B cell (primary cell): ENCODE measurements at regions not wholly inside any gene's neighbourhood (a gene's known extent, or its start where the extent isn't known, plus 50 kb on each side); places are given as distances from the start of the nearest gene placed in this dataset.

Experiments
- ATAC-seq: fragments of 200-7000 bp; cut with Tn5 transposase; one replicate; pipeline ENCODE4 v1.10.0; 2021; ENCODE audit warnings: low read depth, mild to moderate bottlenecking, moderate number of reproducible peaks, moderate library complexity
- CTCF ChIA-PET: fragments of 350-600 bp; sonication (Branson Sonifier 250); formaldehyde crosslinking; loops from one replicate; lab custom pipeline; 2021; ENCODE audit warnings: antibody characterized with exemption, inconsistent platforms; lab: Charles Lee
- POLR2A ChIA-PET: fragments of 350-600 bp; sonication (Branson Sonifier 250); formaldehyde crosslinking; loops from one replicate; lab custom pipeline; 2021; ENCODE audit warnings: antibody characterized with exemption; lab: Charles Lee
- DNase-seq: peaks from one replicate; pipeline ENCODE4 v3.0.0; 2013
- H2AFZ ChIP-seq: 2 replicates; pipeline ENCODE4 v1.6.1; 2012; ENCODE audit warnings: mild to moderate bottlenecking, low read depth, low read length; ENCODE audit not compliant: insufficient read depth, poor library complexity, severe bottlenecking
- H3K27ac ChIP-seq, 2 donors: 1 replicate in 1 of 2; 2 replicates in 1 of 2; pipeline ENCODE4 v1.5.1; 2012 to 2013; ENCODE audit warnings: low read length in 2 of 2, mild to moderate bottlenecking in 2 of 2, moderate library complexity in 1 of 2
- H3K27me3 ChIP-seq, 4 experiments: fragments of 200-600 bp in 1 of 4; sonication (generic) in 1 of 4; replicated peaks in 1 of 4; 1 replicate in 2 of 4; 2 replicates in 2 of 4; pipeline versions ENCODE4 v1.6.1 to v1.7.0; 2013 to 2016; ENCODE audit warnings: low read length in 3 of 4, mild to moderate bottlenecking in 2 of 4, mixed read lengths in 1 of 4, moderate library complexity in 1 of 4; ENCODE audit not compliant: insufficient read depth in 4 of 4, control insufficient read depth in 3 of 4; ENCODE audit errors: control extremely low read depth in 1 of 4
- H3K36me3 ChIP-seq, 2 experiments: replicated peaks in 1 of 2; 1 replicate in 1 of 2; 2 replicates in 1 of 2; pipeline versions ENCODE4 v1.6.1 to v1.7.1; 2013; ENCODE audit warnings: low read length in 1 of 2; ENCODE audit not compliant: insufficient read depth in 2 of 2, control insufficient read depth in 1 of 2; ENCODE audit errors: control extremely low read depth in 1 of 2, extremely low read depth in 1 of 2
- H3K4me1 ChIP-seq, 2 donors: fragments of 200-600 bp in 1 of 2; sonication (generic) in 1 of 2; 1 replicate in 1 of 2; 2 replicates in 1 of 2; pipeline versions ENCODE4 v1.5.1 to v1.6.1; 2013 to 2017; ENCODE audit warnings: low read length in 2 of 2; ENCODE audit not compliant: control insufficient read depth in 2 of 2, insufficient read depth in 2 of 2
- H3K4me2 ChIP-seq: replicated peaks from 2 replicates; pipeline ENCODE3; 2012; ENCODE audit warnings: mild to moderate bottlenecking, low read depth, low read length; ENCODE audit not compliant: poor library complexity, severe bottlenecking
- H3K4me3 ChIP-seq, 5 experiments: fragments of 200-600 bp in 1 of 5; sonication (generic) in 1 of 5; 1 replicate in 3 of 5; 2 replicates in 2 of 5; pipeline versions ENCODE4 v1.5.1 to v1.7.0; 2011 to 2016; ENCODE audit warnings: low read length in 4 of 5, mild to moderate bottlenecking in 4 of 5, low read depth in 2 of 5, control low read depth in 1 of 5, moderate library complexity in 1 of 5; ENCODE audit not compliant: insufficient read depth in 1 of 5; ENCODE audit errors: control extremely low read depth in 1 of 5, extremely low read depth in 1 of 5
- H3K79me2 ChIP-seq: fragments of 200-600 bp; sonication (generic); one replicate; pipeline ENCODE4 v1.6.0; 2016; ENCODE audit warnings: low read length; ENCODE audit not compliant: control insufficient read depth, insufficient read depth
- H3K9ac ChIP-seq: fragments of 200-600 bp; sonication (generic); 2 replicates; pipeline ENCODE4 v1.6.1; 2017; ENCODE audit warnings: mild to moderate bottlenecking, low read length, moderate library complexity
- H3K9me3 ChIP-seq, 3 donors: one replicate each; pipeline versions ENCODE4 v1.6.1 to v1.7.1; 2013; ENCODE audit warnings: low read length in 2 of 3; ENCODE audit not compliant: control insufficient read depth in 2 of 3, insufficient read depth in 1 of 3; ENCODE audit errors: control extremely low read depth in 1 of 3
- H4K20me1 ChIP-seq: 2 replicates; pipeline ENCODE4 v1.6.0; 2012; ENCODE audit warnings: mild to moderate bottlenecking, low read length; ENCODE audit not compliant: insufficient read depth, control insufficient read depth, poor library complexity, severe bottlenecking
- H3K27ac Mint-ChIP-seq: one replicate; pipeline ENCODE4 v1.8.0; 2021; ENCODE audit warnings: mixed read lengths
- H3K27me3 Mint-ChIP-seq: one replicate; pipeline ENCODE4 v1.8.0; 2021; ENCODE audit warnings: mixed read lengths
- H3K4me1 Mint-ChIP-seq: one replicate; pipeline ENCODE4 v1.8.0; 2021; ENCODE audit warnings: mixed read lengths
- H3K4me3 Mint-ChIP-seq: one replicate; pipeline ENCODE4 v1.8.0; 2021; ENCODE audit warnings: mixed read lengths
- H3K9me3 Mint-ChIP-seq: one replicate; pipeline ENCODE4 v1.8.0; 2022; ENCODE audit warnings: mixed read lengths; ENCODE audit not compliant: insufficient read depth
- EZH2 ChIP-seq: IDR thresholded peaks from 2 replicates; pipeline ENCODE4 v1.6.1; 2012; ENCODE audit warnings: borderline replicate concordance, low read depth, mild to moderate bottlenecking, moderate library complexity, low read length; ENCODE audit not compliant: insufficient read depth, poor library complexity, severe bottlenecking
- WGBS: methylation state at CpG from one replicate; pipeline ENCODE4 v1.1.5; 2013; ENCODE audit warnings: missing lambda C conversion rate; ENCODE audit not compliant: insufficient coverage; 5-methylcytosine and 5-hydroxymethylcytosine counted together
- intact Hi-C: fragments of 100-400 bp; cut with micrococcal nuclease; formaldehyde crosslinking; loops from one replicate; pipeline ENCODE4 v1.10.0; 2022
- TF ChIP-seq, protein P1 (sequence below): fragments of 200-600 bp; IDR thresholded peaks from one replicate; pipeline ENCODE4 v1.8.0; 2022; ENCODE audit warnings: antibody characterized with exemption, mild to moderate bottlenecking

DNA sequence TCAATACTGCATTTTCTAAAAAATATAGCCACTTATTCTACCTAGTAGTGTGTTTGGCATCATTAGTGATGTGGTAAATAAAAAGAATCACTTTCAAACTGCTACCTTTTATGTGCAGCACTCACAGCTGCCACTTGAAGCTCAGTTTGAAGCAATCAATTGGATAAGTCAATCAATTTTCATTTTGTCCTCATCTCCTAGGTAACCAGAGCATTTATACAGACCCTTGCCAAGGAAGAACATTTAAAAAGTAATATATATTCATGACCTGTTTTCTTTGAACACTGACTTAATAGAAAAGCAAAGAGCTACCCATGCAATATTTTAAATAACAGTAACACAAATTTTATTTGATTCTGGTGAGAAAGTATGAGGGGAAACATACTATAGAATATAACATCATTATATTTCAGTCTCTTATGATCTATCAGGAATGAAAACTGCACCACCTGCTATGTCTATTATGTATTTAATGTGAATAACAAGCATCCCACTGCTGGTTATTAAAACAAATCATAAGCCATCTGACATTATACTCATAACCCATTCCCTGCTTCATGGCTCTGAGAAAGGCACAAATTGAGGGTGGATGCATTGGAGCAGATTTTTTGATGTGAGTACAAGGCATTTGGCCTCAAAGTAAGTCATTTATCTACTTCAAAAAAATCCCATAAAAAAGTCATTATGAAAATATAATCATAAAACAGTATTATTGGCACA is 168.4 kb upstream of the C21orf91 start:
- Histone ChIP-seq H3K9ac (no peak overlapping the region), H3K9me3 (peaks cover 0 to under 1% (median 0%) of the 10 kb centered on the region in 3 donors), H3K27me3 (no peaks in the 10 kb centered on the region), H3K4me3 (no peak overlapping the region), H3K79me2 (no peaks in the 10 kb centered on the region), H2AFZ (no peak overlapping the region), H3K36me3 (no peaks in the 10 kb centered on the region), H3K4me1 (no peaks in the 10 kb centered on the region), H3K4me2 (no peak overlapping the region), H4K20me1 (no peaks in the 10 kb centered on the region), H3K27ac (no peak overlapping the region)
- H3K27me3 Mint-ChIP-seq = no peaks in the 10 kb centered on the region
- peaks cover 5% of the 10 kb centered on the region for H3K9me3 Mint-ChIP-seq
- DNase-seq (no peak), ATAC-seq (no peak)
- ChIA-PET CTCF (interaction anchor here (1.2 kb wide), 1 partner anchor 13 kb away, joined by 3 read pairs; no protein-coding TSS in a partner anchor), POLR2A (no interaction called here)
- H3K4me3 Mint-ChIP-seq = no peak overlapping the region
- H3K4me1 Mint-ChIP-seq = no peaks in the 10 kb centered on the region
- no peak overlapping the region for H3K27ac Mint-ChIP-seq
- intact Hi-C loops = no loop called here
- no peak for TF ChIP-seq EZH2
- TF ChIP-seq, protein P1, sequence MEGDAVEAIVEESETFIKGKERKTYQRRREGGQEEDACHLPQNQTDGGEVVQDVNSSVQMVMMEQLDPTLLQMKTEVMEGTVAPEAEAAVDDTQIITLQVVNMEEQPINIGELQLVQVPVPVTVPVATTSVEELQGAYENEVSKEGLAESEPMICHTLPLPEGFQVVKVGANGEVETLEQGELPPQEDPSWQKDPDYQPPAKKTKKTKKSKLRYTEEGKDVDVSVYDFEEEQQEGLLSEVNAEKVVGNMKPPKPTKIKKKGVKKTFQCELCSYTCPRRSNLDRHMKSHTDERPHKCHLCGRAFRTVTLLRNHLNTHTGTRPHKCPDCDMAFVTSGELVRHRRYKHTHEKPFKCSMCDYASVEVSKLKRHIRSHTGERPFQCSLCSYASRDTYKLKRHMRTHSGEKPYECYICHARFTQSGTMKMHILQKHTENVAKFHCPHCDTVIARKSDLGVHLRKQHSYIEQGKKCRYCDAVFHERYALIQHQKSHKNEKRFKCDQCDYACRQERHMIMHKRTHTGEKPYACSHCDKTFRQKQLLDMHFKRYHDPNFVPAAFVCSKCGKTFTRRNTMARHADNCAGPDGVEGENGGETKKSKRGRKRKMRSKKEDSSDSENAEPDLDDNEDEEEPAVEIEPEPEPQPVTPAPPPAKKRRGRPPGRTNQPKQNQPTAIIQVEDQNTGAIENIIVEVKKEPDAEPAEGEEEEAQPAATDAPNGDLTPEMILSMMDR = no peak

DNA sequence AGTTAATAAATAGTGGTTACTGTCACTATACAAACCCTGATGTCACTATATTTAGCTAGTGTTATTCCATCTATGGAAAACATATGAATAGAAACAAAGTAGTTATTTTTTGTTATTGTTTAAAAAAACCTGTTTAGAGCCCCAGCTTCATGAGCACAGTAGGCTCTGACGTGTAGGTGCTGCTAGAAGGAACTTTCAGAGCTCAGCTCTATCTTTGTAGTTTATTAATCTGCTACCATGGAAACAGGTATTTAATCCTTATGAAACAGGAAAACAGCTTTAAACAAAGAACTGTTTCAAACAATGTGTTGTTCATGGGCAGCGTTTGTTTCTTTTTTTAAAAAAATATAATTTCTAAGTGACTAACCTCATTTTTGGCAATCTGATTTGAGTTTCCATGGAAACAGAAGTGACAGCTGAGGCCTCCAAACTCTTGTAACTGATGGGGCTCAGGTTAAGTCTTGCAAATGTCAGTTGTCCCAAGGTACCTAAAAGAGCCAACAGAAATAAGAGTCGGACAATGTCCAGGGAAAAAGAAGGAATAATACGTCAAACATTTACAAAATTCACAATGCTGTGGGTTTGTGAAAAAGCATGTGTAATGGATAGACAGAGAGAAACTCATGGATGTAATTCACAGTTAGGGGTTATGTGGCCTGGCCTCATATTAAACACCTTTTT is 162.0 kb upstream of the C21orf91 start:
- CTCF ChIA-PET = no interaction called here
- DNase-seq = no peak

More for the DNA sequence above, 162.0 kb upstream of the C21orf91 start:
- Histone ChIP-seq H3K27ac (no peak overlapping the region), H3K4me1 (no peaks in the 10 kb centered on the region), H3K4me3 (no peak overlapping the region), H4K20me1 (no peaks in the 10 kb centered on the region), H3K9ac (no peak overlapping the region), H3K9me3 (no peaks in the 10 kb centered on the region), H2AFZ (no peak overlapping the region), H3K36me3 (no peaks in the 10 kb centered on the region), H3K79me2 (no peaks in the 10 kb centered on the region), H3K27me3 (no peaks in the 10 kb centered on the region), H3K4me2 (no peak overlapping the region)
- intact Hi-C loops = no loop called here
- Mint-ChIP-seq H3K4me1 (no peaks in the 10 kb centered on the region), H3K27me3 (no peaks in the 10 kb centered on the region), H3K4me3 (no peak overlapping the region), H3K9me3 (no peaks in the 10 kb centered on the region), H3K27ac (no peak overlapping the region)
- no peak for ATAC-seq
- POLR2A ChIA-PET = no interaction called here
- TF ChIP-seq, protein P1 = no peak
- TF ChIP-seq EZH2 = no peak
- WGBS = no CpG with 5 or more reads among the region's 4 CpGs
